Nephron progenitor cell (in vitro differentiated cells): ENCODE measurements at regions not wholly inside any gene's neighbourhood (a gene's known extent, or its start where the extent isn't known, plus 50 kb on each side); places are given as distances from the start of the nearest gene placed in this dataset.

Experiments used
- DNase-seq: peaks from one replicate; pipeline ENCODE4 v3.0.0; 2021
- H3K27ac Mint-ChIP-seq: 2 replicates; pipeline ENCODE4 v1.8.0; 2021; ENCODE audit warnings: mild to moderate bottlenecking, moderate library complexity, mixed read lengths
- H3K27me3 Mint-ChIP-seq: 2 replicates; pipeline ENCODE4 v1.8.0; 2021; ENCODE audit warnings: mild to moderate bottlenecking, low read depth, mixed read lengths; ENCODE audit not compliant: poor library complexity
- H3K36me3 Mint-ChIP-seq: 2 replicates; pipeline ENCODE4 v1.8.0; 2021; ENCODE audit warnings: low read depth, mixed read lengths
- H3K4me1 Mint-ChIP-seq: 2 replicates; pipeline ENCODE4 v1.8.0; 2021; ENCODE audit warnings: mixed read lengths
- H3K4me3 Mint-ChIP-seq: 2 replicates; pipeline ENCODE4 v1.8.0; 2021; ENCODE audit warnings: mild to moderate bottlenecking, moderate library complexity, mixed read lengths
- H3K9me3 Mint-ChIP-seq: 2 replicates; pipeline ENCODE4 v1.8.0; 2021; ENCODE audit warnings: mild to moderate bottlenecking, moderate library complexity, mixed read lengths
- TF ChIP-seq, protein P1 (sequence below): fragments of 200-600 bp; sonication (generic); IDR thresholded peaks from 2 replicates; pipeline ENCODE4 v1.5.0; 2021; ENCODE audit warnings: antibody characterized with exemption

DNA sequence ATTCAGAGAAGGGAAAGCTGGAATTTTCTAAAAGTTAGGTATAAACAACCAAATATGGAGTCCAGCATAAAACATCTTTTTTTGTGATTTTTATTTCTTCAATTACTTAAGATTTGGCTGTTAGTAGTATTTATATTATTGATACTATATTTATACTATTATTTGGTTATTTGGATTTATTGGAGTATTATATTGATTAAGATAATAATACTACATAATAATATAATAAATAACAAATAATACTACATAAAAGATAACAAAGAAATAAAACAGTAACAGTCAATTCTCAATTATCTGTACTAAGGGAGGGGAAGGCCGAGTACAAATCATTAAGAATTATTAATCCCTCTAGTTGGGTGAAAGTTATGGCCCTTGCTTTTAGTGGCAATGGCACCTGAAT, 66.0 kb upstream of the IRF2 start:
- Mint-ChIP-seq H3K9me3 (no peaks in the 10 kb centered on the region), H3K27ac (no peak overlapping the region), H3K36me3 (no peaks in the 10 kb centered on the region), H3K27me3 (peaks cover 4% of the 10 kb centered on the region), H3K4me1 (peaks cover 33% of the 10 kb centered on the region), H3K4me3 (no peak overlapping the region)
- TF ChIP-seq, protein P1, sequence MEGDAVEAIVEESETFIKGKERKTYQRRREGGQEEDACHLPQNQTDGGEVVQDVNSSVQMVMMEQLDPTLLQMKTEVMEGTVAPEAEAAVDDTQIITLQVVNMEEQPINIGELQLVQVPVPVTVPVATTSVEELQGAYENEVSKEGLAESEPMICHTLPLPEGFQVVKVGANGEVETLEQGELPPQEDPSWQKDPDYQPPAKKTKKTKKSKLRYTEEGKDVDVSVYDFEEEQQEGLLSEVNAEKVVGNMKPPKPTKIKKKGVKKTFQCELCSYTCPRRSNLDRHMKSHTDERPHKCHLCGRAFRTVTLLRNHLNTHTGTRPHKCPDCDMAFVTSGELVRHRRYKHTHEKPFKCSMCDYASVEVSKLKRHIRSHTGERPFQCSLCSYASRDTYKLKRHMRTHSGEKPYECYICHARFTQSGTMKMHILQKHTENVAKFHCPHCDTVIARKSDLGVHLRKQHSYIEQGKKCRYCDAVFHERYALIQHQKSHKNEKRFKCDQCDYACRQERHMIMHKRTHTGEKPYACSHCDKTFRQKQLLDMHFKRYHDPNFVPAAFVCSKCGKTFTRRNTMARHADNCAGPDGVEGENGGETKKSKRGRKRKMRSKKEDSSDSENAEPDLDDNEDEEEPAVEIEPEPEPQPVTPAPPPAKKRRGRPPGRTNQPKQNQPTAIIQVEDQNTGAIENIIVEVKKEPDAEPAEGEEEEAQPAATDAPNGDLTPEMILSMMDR, result no peak
- no peak for DNase-seq

DNA sequence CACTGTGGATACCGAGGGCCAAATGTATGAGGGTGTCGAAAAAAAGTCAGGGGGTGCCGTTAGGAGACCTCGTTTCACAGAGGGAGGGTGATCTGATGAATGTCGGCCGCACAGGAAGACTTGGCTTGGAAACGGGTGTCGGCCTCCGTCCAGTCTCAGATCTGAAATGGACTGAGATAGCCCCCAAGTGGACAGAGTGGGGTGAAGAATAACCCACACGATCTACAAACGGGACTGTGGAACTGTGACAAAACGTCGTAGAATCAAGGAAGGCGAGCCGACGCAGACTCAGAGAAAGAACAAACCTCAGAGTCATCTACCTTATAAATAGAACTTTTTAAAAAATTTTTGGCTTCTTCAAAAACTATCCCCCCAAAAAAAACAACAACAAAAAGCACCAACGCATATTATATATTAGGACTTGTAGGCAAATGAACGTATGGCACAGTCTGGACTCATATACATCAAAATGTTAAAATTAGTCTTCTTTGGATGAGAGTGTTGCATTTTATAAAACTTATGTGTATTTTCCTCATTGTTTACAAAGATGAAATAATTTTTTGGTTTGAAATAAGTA, 63.8 kb upstream of the IRF2 start:
- peaks cover 41% of the 10 kb centered on the region for H3K4me1 Mint-ChIP-seq
- peak overlapping the region; percentile 45 for H3K27ac Mint-ChIP-seq
- DNase-seq, result peak; percentile 62
- H3K9me3 Mint-ChIP-seq, result peaks cover 6% of the 10 kb centered on the region
- H3K4me3 Mint-ChIP-seq, result peak overlapping the region; percentile 94
- TF ChIP-seq, protein P1, result peak; percentile 54
- H3K36me3 Mint-ChIP-seq, result peaks cover 5% of the 10 kb centered on the region
- H3K27me3 Mint-ChIP-seq, result peaks cover 4% of the 10 kb centered on the region

DNA sequence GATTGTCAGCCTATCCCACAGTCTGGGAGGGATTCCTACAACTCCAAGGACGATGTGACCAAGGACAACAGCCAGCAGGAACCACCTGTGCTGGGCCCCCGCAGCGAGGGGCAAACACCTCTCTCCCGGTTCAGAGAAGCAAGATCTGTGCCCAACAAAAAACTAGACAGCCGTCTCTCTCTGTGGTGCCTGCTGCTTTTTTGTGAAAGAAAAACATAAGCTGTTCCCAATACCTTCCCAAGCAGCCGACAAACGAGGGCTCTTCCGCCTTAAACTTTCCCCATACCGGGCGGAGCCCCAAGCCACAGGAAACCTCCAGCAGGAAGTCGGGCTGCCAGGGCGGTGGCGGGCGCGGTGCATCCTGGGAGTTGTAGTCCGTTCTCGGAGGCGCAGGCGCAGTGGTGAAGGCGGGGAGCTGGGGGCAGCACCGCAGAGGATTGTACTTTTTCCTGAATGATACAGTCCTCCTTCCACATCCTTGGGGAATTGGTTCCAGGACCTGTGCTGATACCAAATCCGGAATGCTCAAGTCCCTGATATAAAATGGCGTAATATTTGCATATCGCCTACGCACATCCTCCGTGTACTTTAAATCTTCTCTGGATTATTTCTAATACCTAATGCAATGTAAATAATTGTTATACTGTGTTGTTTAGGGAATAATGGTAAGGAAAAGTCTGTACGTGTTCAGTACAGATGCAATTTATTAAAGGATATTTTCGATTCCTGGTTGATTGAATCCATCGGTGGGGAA, 63.1 kb upstream of the IRF2 start:
- Mint-ChIP-seq H3K4me3 (peak overlapping the region; percentile 94), H3K36me3 (peaks cover 5% of the 10 kb centered on the region), H3K27me3 (peaks cover 4% of the 10 kb centered on the region), H3K9me3 (peaks cover 6% of the 10 kb centered on the region), H3K27ac (peak overlapping the region; percentile 94), H3K4me1 (peaks cover 41% of the 10 kb centered on the region)
- peak; percentile 99 for DNase-seq
- TF ChIP-seq, protein P1, result no peak

DNA sequence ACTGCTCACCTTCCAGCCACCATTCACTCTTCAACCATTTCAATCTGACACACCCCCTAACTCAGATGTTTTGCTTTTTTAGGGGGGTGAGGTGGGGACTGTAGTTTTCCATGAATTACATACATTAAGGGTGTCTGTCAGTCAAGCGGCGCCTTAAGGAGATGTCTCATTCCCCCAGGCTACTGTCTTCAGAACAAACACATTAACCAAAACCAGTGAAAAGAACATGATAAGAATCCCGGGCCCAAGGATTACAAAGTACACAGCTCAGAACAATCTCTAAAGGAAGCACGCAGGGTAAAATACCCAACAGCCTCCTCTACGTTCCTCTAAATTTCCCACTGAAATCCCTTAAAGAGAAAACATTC, 62.5 kb upstream of the IRF2 start:
- peaks cover 41% of the 10 kb centered on the region for H3K4me1 Mint-ChIP-seq
- H3K27me3 Mint-ChIP-seq, result peaks cover 4% of the 10 kb centered on the region
- peak overlapping the region; percentile 94 for H3K27ac Mint-ChIP-seq
- TF ChIP-seq, protein P1, result no peak
- no peak for DNase-seq
- peaks cover 6% of the 10 kb centered on the region for H3K9me3 Mint-ChIP-seq
- H3K36me3 Mint-ChIP-seq, result peaks cover 5% of the 10 kb centered on the region
- H3K4me3 Mint-ChIP-seq, result peak overlapping the region; percentile 94

DNA sequence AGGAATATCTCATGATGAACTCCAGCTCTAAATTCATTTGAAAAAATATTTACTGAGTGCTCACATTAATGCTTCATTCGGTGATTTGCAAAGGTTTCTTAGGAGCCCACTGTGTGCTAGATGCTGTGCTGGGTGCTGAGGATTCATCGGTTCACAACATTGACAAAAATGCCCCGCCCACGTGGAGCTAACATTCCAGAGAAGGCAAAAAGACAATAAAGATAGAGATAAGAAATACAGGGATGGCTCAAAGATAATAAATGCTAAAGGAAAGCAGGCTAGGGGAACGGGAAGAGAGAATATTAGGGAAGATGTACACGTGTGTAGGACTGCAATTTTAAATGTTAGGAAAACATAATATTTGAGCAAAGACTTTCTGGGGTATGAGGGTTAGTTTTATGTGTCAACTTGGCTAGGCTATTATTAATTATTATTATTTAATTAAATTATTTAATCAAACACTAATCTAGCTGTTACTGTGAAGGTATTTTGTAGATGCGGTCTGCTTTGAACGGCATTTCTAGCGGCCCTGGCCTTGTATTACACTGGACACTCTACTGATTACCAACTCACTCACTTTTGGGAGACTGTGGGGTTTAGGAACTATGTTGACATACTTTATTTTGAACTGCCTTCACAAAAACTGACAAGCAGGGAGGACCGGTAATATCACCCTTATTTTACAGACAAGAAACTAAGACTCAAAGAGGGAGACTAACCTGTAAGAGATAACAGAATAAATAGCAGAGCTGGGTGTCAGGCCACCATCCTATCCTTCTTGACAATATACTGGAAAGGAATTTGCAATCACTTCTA, 61.9 kb upstream of the IRF2 start:
- H3K27ac Mint-ChIP-seq, result no peak overlapping the region
- peaks cover 10% of the 10 kb centered on the region for H3K9me3 Mint-ChIP-seq
- H3K27me3 Mint-ChIP-seq, result peaks cover 2% of the 10 kb centered on the region
- TF ChIP-seq, protein P1, result no peak
- H3K36me3 Mint-ChIP-seq, result peaks cover 5% of the 10 kb centered on the region
- H3K4me1 Mint-ChIP-seq, result peaks cover 41% of the 10 kb centered on the region
- peak overlapping the region; percentile 94 for H3K4me3 Mint-ChIP-seq
- no peak for DNase-seq
